AG04450 (cell line): ENCODE measurements at regions not wholly inside any gene's neighbourhood (a gene's known extent, or its start where the extent isn't known, plus 50 kb on each side); places are given as distances from the start of the nearest gene placed in this dataset.
"Not testable (repeated sequence)": the region's sequence is repeated elsewhere in the genome, so short reads cannot be mapped to it uniquely, and the experiment has no call there.

Experiments used
- CTCF ChIA-PET: fragments of 300-600, 350-600 bp; formaldehyde crosslinking; extraction: SDS; loops from one replicate; lab custom pipeline; 2022; ENCODE audit warnings: antibody characterized with exemption, inconsistent platforms; lab: Charles Lee
- POLR2A ChIA-PET: fragments of 350-600 bp; formaldehyde crosslinking; extraction: SDS; loops from one replicate; lab custom pipeline; 2021; ENCODE audit warnings: antibody characterized with exemption, inconsistent platforms; lab: Yijun Ruan, JAX
- DNase-seq: peaks from one replicate; pipeline ENCODE4 v3.0.0-alpha.2; 2011; ENCODE audit warnings: low read depth, low spot score
- H3K27ac ChIP-seq: one replicate; pipeline ENCODE4 v1.5.1; 2012; ENCODE audit warnings: low read depth, low read length, control low read depth
- H3K27me3 ChIP-seq: one replicate; pipeline ENCODE4 v1.6.0; 2012; ENCODE audit warnings: low read length; ENCODE audit not compliant: control insufficient read depth, insufficient read depth
- H3K4me3 ChIP-seq: 2 replicates; pipeline ENCODE4 v1.5.1; 2011; ENCODE audit warnings: mild to moderate bottlenecking, low read depth, low read length, control low read depth
- H3K9me3 ChIP-seq: 2 replicates; pipeline ENCODE4 v1.5.1; 2012; ENCODE audit warnings: low read length; ENCODE audit not compliant: control insufficient read depth, insufficient read depth
- CTCF ChIP-seq: IDR thresholded peaks from 2 replicates; pipeline ENCODE4 v1.5.1; 2011; ENCODE audit warnings: low read depth, low read length, control low read depth, inconsistent platforms

DNA sequence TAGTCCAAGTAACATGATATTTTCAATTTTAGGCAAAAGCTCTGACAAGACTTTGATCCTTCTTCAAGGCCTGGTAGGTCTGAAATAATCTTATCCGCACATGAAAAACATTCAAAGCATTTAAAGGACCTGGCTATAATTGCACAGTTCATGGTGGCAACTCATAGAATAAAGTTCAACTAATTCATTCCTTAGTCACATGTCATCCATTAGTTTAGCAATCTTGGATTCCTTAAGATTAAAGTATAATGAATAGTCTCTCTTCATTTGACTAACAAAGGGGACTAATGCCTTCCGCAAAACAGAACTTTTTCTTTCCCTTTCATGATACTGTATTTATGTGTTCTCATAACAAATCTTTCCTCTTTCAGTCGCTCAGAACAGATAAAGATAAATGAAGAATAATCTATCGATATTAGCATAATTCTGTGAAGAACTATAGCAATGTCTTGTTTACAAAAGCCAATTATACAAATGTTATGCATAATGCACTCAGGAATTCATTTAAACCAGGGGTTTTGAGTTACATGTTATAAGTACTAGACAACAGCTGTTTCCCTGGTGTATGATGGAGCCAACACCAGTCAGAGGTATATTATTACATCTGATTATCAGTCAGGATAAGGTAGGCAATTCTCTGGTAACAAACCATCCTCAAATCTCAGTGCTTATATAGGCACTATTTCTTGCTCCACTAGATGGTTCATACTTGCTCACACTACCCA is 172.5 kb downstream of the POTEB3 start:
- H3K27me3 ChIP-seq = no peaks in the 10 kb centered on the region
- TF ChIP-seq CTCF = no peak
- ChIA-PET CTCF (no interaction called here), POLR2A (no interaction called here)
- no peak overlapping the region for H3K27ac ChIP-seq
- H3K4me3 ChIP-seq = no peak overlapping the region
- DNase-seq = no peak
- peaks cover 10% of the 10 kb centered on the region; the same call in 1 of the 2 replicates for H3K9me3 ChIP-seq

DNA sequence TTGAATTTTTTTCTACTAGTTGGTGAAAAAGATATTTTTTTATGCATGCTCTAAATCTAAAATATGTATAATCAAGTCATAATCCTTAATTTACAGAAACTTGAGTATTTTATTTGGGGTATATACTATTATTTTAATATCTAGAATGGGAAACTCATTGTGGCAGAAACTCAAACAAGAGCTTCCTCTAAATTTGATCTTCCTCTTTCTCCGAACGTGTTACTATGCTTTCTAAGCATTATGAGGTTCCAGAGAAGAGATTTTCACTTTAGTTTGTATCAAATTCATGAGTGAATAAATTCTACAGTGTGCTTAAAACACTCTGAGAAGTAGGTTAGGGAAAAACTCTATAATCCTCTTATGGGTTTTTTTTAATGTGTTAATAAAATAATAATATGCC is 173.1 kb downstream of the POTEB3 start:
- Histone ChIP-seq H3K4me3 (no peak overlapping the region), H3K9me3 (peaks cover 16% of the 10 kb centered on the region), H3K27me3 (no peaks in the 10 kb centered on the region), H3K27ac (no peak overlapping the region)
- DNase-seq = no peak
- ChIA-PET CTCF (no interaction called here), POLR2A (no interaction called here)
- no peak for TF ChIP-seq CTCF

GRCh38 chr15:21265628-21266027 is 174.7 kb downstream of the POTEB3 start:
- CTCF ChIA-PET, H3K27ac ChIP-seq, DNase-seq, H3K27me3 ChIP-seq, POLR2A ChIA-PET, H3K4me3 ChIP-seq: not testable (repeated sequence)
- H3K9me3 ChIP-seq = peaks cover 31% of the 10 kb centered on the region

GRCh38 chr15:21262851-21263425 is 177.4 kb downstream of the POTEB3 start:
- CTCF ChIA-PET = no interaction called here
- no peak for TF ChIP-seq CTCF
- Histone ChIP-seq H3K27ac (no peak overlapping the region), H3K4me3 (no peak overlapping the region), H3K27me3 (no peaks in the 10 kb centered on the region), H3K9me3 (peaks cover 22% of the 10 kb centered on the region)
- DNase-seq = no peak
- POLR2A ChIA-PET = no interaction called here

GRCh38 chr15:21261965-21262850 is 178.1 kb downstream of the POTEB3 start:
- Histone ChIP-seq H3K27me3 (no peaks in the 10 kb centered on the region), H3K4me3 (no peak overlapping the region), H3K9me3 (peaks cover 22% of the 10 kb centered on the region), H3K27ac (no peak overlapping the region)
- ChIA-PET POLR2A (no interaction called here), CTCF (no interaction called here)
- TF ChIP-seq CTCF = no peak
- DNase-seq = no peak
